Nucleus accumbens (tissue), 56 donors: ENCODE measurements at regions not wholly inside any gene's neighbourhood (a gene's known extent, or its start where the extent isn't known, plus 50 kb on each side); places are given as distances from the start of the nearest gene placed in this dataset.
"Not testable (repeated sequence)": the region's sequence is repeated elsewhere in the genome, so short reads cannot be mapped to it uniquely, and the experiment has no call there.

Experiments used
- DNase-seq, 56 donors: peaks; one replicate each; lab custom pipeline; 2025; lab: John Stamatoyannopoulos, UW

DNA sequence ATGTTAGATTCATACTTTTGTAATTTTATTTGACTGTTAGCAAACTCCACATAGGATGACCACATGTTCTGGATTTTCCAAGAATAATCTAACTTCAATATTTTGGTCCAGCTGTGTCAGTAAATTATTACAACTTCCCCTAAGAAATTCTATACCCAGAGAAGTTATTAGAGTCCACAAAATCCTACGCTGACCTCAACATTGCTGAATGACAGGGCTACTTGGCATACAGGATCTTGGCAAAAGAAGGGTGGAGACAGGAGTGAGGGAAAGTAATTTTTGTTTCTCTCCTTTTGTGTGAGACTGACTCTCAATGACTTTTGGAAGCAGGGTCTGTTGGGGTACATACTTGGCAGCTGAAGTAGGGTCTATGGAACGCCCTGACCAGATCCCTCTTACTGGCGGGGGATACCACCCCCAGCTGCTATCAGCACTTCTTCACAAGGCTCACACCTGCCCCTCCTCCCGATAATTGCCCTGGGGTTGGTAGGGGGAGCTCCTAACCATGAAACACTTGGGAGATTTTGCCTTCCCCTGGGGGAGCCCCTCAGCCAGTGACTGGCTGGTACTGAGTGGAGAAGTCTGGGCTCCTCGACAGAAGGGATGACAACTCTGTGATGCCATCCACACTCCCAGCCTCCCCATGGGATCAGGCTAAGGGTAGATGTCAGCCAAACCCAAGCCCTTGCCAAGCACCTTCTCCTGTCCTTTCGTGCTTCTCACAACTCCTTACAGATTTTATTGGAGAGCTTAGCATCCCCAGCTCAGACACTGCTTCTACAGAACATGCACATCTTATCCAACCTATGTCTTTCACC, 110.6 kb upstream of the FHL2 start:
- no peak for DNase-seq

DNA sequence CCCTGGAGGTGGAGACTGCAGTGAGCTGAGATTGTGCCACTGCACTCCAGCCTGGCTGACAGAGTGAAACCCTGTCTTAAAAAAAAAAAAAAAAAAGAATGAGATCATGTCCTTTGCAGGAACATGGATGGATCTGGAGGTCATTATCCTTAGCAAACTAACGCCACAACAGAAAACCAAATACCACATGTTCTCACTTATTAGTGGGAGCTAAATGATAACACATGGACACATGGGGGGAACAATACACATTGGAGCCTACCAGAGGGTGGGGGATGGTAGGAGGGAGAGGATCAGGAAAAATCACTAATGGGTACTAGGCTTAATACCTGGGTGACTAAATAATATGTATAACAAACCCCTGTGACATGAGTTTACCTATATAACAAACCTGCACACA, 108.0 kb upstream of the FHL2 start:
- DNase-seq, result not testable (repeated sequence)

DNA sequence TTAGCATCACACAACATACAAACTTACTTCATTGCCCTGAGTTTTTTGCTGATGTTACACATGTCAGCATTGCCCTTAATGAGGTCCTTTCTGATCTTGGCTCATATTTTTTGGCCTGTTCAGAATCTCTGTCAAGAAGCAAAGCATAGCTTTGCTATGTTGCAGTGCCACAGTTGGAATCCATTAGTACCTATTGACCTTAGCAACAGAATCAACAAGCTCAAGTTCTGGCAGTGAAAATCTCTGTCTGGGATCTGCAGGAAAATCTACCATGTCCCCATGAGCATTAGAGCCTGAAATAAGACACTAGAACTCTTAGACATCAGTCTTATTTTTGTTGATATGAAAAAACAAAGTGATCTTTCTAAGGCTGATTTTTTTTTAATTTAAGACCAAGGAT, 105.6 kb upstream of the FHL2 start:
- DNase-seq, result no peak

DNA sequence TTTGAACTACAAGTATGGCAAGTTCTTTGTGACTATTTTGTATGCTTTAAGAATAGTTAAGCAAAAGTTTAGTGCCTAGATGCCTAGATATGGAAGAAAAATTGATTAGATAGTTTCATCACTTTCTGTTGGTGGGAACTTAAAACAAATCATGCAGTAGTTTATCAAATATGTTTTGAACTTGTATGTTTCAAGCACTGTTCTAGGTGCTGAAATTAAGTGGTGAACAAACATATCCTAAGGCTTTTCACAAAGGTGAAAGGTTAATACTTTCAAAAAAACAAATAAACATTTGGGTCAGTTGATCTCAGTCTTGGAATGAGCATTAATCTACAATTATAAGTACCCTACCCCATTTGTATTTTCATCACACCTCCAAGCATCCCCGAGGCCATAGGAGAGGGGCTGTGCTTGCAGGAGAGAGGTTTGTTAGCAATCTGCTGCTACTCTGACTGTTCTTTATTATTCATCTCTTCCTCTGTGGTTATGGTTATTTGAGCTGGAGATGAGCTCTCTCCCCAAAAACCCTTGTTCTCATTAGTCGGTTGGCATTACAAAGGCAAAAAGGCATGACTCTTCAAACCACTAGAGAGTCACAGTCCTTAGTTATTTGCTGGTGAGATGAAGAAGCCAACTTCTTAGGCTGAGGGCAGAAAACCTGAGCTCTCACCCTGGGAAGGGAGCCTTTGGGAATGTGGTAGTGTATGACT, 103.9 kb upstream of the FHL2 start:
- no peak for DNase-seq

DNA sequence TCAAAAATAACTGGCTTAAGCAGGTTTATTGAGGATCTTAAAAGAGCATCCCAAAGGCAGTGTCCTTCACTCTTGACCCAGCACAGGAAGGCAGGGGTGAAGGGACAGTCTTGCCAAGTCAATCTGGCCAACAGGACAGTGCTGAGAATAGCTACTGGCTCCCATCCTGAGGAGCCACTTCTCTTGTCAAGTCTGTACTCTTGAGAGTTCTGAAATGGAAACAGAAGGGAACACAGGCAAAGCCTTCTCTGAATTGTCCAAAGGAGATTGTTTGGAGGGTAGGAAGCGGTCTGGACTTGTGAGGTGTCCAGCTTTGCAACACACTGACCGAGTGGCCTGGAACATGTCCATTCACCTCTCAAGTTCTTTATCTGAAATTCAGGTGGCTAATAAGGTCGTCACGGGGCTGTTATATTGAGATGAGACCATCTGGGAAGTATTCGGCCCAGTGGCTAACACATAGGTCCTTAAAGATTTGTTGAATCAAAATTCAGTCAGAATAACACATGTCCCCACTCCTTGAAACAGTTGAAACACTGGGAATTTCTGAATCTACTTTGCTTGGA, 99.5 kb upstream of the FHL2 start:
- no peak for DNase-seq

DNA sequence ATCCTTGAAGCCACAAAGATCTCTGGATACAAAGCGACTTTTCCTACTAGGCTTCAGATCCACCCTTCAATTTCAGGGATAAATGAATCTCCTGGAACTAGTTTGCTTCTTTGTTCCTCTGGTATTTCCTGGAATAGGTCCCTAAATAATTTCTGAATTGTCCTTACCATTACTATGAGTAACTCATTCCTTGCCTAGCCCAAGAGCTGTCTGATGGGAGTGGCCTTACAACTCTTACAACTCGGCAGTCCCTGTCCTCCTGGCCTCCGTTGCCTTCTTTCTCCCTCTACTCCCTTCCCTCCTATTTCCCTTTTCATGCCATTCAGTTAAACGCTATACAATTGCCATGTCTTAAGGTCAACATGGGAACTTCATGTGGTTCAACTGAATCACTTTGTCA, 98.2 kb upstream of the FHL2 start:
- no peak for DNase-seq

DNA sequence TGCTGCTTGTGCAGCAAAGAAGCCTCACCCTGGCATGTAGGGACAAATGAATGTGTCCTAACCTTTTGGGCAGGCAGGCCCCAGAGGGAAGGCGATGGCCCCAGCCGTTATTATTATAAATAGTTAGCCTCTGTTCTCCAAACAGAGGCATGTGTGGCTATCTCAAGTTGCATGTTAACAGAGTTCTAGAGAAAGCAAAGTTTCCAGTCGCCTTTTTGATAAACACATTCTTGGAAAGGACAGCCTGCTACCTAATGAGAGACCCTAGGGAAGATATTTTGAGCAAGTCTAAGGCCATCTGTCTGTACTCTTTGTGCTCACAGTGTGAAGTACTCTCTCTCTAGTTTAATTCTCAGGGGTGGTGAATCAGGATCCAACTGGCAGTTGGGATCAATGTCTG, 97.4 kb upstream of the FHL2 start:
- no peak for DNase-seq

DNA sequence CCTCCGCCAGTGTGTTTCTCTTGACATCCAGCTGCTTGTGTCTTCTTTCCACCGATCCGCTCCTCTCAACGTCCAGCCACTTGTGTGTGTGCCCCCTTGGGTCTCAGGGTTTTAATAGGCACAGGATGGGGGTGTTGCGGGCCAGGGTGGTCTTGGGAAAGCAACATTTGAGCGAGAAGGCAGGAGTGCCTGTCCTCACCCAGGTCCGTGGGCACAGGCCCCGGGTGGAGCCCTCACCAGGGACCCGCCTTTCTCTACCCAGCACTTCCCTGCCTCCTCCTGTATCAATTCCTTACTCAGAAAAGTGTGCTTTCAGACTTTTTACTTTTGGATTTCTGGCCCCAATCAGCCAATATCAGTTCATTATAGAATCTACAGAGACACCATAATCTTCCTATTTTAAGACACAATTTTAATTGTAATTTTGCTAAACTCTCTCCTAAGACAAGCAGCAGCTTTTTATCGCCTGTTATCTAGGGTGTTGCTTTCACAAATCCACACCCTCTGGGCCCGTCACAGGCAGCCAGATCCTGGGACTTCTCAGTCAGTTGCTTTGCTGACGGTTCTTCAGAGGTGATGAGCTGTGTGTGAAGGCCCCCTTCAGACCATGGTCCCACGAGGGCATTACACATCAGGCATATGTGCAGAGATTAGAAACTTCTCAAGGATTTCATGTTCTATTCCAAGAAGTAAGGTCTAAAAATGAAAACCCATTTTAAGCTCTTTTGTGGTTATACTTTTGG, 96.0 kb upstream of the FHL2 start:
- no peak for DNase-seq

DNA sequence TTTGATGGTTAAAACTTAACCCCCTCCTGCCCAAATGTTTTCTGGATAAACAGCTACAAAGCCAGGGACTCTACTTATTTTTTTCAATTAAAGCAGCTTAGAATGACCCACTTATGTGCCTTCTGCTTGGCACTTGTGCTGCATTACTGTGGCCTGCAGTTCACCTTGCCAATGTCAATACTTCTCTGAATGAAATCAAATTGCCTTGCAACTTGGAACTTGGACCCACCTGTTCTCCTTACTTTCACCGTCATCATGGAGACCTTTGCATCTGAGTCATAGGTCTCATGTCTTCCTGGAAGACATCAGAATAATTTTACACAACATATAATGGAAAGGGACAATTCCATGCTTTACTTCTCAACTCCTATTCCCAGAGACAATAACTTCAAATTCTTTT, 92.1 kb upstream of the FHL2 start:
- DNase-seq, result no peak

DNA sequence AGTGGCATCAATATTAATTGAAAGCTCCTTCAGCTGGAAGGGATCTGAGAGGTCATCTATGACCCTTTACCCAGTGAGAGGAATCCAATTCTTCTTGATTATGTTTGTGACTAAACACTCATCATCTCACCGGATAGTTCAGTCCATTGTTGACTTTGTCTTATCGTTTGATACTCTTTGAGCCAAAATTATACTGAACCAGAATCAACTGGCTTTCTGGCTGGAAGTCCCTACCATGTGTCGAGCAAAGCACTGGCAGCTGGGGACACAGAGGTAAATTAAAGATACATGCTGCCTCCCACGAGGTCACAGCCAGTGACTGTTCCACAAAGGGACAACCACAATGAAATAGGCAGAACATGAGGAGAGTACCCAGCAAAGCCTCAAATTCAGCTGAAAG, 91.4 kb upstream of the FHL2 start:
- no peak for DNase-seq

DNA sequence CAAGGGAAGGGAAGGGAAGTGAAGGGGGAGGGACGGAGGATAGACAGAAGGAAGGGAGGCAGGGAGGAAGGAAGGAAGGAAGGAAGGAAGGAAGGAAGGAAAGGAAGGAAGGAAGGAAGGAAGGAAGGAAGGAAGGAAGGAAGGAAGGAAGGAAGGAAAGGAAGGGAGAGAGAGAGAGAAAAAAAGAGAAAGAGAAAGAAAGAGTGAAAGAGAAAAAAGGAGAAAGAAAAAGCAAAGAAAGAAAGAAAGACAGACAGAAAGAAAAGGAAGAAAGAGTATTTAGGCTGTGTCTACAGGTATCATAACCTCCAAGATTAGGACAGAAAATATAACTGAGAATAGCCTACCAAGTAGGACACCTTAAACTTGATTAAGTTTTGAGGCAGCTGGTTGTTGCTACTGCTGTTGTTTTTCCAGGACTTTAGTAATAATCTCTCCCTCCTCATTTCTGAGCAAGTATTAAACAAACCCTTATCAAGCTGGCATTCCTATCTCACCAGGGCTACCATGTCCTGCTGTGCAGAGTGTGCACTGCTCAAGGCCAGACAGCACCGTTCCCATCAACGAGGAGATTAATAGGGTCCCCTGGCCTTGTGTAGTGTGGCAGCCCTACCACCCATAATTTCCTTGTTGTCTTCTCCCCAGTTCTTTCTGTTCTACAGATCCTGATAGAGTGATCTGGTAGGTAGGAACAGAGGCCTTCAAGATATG, 90.5 kb upstream of the FHL2 start:
- no peak for DNase-seq

DNA sequence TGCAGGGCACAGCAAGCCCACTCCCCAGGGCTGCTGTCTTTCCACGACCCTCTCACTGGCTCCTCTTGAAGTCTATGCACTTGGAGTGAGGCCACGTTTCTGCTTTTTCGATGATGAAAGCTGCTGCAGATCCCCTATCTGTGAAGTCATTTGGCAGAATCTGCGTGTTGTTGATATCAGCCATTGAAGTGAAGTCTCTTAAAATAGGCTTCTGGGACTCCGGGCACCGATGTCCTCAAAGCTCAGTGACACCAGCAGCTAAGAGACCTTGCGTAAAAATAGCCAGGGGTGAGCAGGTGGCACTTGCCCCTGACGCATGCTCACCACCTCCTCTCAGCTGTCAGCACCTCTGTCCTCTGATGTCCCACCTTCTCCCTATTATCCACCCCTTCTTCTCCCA, 89.4 kb upstream of the FHL2 start:
- no peak for DNase-seq

DNA sequence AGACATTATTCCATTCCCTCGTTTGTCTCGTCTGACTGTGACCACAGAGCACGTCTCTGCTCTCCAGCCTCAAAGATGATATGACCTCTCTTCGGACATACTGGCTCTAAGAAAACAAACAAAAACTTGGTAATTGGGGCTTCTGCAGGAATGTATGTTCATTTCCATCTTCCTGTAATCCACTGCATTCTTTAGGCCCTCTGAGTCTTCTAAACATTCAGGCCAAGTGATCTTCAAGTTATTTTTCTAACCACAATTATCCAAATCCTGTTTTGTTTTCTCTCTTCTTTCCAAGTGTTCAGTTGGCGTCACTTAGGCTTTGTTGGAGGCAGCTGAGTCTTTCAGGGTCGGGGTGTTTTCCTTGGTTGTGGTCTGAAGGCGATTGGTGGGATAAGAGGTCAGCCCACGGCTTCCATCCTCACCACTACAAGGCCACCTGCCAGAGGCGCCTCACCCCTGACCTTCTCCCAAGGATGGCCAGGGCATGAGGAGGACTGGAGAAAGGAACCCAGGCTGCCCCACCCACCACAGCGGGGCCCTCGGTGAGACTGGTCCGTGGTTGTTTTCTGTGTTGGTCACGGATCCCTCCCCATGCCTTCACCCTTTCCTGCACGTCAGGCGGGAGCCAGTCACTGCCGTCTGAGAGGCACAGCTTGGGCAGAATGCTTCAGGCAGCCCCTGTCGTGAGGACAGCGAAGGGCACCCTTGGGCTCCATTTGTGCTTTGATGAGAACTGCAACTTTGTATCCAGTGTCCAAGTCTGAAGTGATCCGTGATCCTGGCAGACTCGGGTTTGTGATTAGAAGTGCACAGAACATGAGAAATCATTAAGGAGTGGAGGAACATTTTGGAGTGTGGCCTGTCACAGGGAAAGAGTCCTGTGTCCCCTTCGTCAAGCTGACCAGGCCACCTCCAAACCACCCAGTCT, 88.6 kb upstream of the FHL2 start:
- DNase-seq, result no peak

DNA sequence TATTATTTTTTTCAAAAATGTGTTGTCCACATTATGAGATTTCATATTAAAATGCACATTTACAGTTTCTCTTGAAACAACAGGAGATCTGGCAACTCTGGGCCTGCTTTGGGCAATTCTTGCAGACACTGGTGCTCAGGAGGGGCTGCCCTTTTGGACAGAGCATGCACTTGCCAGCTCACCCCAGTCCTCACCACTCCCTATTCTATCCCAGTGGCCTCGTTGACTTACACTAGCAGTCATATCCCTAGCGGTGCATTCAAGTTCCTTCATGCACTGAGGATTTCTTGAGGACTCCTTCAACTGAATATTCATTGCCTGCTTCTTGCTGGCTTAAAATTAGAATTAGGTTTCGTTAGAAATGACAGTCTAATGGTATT, 87.9 kb upstream of the FHL2 start:
- no peak for DNase-seq

DNA sequence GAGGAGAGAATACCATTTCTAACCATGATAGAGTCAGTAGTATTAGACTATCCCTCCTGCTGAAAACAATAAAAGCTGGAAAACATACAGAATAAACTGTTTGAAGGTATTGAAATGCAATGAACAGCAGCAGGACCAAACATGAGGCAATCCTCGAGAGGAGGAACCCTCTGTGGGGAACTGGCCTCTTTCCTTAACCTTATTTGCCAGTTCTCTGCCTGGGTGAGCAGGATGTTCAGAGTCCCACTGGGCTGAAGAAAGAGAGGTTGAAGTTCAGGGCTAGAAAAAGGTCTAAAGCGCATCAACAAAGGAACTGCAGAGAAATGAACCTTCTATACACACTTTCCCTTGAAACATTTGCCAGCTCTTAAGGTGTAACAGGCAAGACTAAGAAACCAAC, 79.8 kb upstream of the FHL2 start:
- no peak for DNase-seq

DNA sequence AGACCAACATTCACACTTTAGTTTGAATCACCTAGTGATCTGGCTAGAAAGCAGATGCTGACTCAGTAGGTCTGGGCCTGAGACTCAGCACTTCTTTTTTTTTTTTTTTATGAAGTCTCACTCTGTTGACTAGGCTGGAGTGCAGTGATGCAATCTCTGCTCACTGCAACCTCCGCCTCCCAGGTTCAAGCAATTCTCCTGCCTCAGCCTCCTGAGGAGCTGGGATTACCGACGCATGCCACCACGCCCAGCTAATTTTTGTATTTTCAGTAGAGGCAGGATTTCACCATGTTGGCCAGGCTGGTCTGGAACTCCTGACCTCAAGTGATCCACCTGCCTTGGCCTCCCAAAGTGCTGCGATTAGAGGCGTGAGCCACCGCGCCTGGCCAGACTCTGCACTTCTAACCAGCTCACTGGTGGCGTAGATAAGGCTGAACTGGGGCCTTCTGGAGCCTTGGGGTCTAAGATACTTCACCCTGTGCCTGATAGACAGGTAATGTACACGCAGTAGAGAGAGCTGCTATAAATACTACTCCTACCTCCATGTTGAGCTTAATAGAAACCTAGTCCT, 78.3 kb upstream of the FHL2 start:
- DNase-seq, result not testable (repeated sequence)

DNA sequence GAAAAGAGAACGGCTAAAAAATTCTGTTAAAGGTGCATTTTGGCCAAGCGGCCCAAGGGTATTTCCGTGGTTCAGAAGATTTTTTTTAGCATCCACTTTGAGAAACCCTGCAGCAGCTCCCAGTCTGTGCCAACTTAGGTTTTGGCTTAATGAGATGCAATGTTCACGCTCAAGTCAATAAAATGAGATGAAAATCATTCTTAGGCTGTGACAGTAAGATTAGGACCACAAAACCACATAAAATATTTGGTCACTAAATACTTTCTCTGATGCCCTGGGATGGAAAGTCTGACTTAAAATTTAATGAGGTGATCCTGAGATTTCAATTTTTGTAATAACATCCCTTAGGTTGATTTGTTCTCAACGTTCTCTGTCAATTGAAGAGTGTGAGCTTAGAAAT, 74.2 kb upstream of the FHL2 start:
- DNase-seq, result no peak

DNA sequence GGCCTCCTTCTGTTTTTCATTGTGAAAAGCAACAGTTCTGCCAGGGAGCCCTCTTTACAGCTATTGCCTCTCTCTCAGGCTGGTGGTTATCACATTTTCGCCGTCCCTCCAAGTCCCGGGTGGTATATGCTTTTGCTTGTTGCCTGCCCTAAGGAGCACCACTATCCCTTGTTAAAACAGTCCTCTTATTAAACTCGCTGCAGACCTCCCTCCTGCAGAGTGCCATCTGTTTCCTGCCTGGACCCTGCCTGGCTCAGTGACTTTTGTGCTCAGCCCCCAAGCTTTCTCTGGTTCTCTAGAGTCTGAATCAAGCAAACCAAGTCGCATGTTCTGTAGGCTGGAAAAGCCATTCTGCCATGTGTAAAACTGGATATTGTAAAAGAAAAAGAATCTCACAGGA, 72.1 kb upstream of the FHL2 start:
- no peak for DNase-seq

DNA sequence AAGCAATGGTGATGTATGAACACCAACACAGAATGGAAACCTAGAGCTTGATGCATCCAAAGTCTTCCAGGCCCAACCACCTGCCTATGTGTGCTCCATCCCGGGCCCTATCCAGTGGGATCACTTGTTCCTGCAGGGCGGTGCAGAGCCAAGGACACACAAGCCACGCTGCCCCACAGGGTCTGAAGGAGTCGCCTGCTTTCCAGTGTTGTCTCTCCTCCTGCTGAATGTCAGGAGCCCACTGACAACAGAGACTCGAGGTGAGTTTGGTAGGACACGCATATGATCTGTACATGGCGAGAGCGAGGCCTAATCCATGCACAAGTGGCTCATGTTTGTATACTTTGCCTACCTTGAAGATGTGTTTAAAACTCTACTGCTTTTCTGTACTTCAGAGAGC, 70.9 kb upstream of the FHL2 start:
- DNase-seq, result no peak
